ENCODE measurements at regions not wholly inside any gene's neighbourhood (a gene's known extent, or its start where the extent isn't known, plus 50 kb on each side); places are given as distances from the start of the nearest gene placed in this dataset.

DNA sequence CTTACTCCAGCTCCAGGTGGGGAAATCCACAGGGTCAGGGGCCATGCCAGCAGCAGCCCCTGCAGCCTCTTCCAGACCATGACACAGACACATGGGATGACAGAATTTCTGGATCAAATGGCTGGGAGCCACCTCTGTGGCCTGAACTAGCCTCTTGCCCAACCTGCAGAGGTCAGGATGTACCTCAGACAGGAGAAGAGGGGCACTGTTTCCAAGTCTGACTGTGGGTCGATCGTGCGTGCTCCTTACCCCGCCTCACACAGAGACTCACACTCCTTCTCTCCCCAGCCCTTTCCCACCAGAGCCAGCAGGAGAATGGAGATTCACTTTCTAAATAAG lies 131.9 kb downstream of the FAM43A start:
- no peak overlapping the region for H3K9ac ChIP-seq (ENCODE audit: low read depth in 1 of 2, low read length in 2 of 2)
- H3K9me3 ChIP-seq (ENCODE audit: control insufficient read depth in 1 of 2, low read length in 2 of 2), result no peaks in the 10 kb centered on the region
- H3K27ac ChIP-seq (ENCODE audit: low read depth, low read length), result no peak overlapping the region

DNA sequence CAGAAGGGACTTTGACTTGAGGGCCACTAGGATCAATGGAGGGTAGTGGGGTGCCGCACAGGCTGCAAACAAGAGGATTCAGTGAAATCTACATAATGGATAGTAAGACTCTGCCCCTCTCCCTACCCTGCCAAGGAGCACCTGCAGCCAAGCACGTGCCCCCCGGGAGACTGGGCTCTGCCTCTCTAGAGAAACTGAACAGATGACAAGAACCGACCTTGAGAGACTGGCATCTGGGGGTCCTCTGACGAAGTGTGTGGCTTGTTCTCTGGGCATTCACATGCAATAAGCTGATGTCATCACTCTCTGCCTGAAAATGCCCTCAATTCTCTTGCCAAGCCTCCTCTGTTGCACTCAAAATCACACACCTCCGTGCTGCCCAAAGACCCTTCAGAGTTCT lies 132.3 kb downstream of the FAM43A start:
- H3K4me1 ChIP-seq (ENCODE audit: control insufficient read depth in 1 of 2, insufficient read depth in 2 of 2, low read length in 2 of 2), result no peaks in the 10 kb centered on the region
- no peaks in the 10 kb centered on the region for H3K27me3 ChIP-seq (ENCODE audit: control insufficient read depth in 1 of 2, insufficient read depth in 2 of 2, low read length in 2 of 2)
- H3K9ac ChIP-seq (ENCODE audit: low read depth in 1 of 2, low read length in 2 of 2), result no peak overlapping the region
- H3K27ac ChIP-seq (ENCODE audit: low read depth, low read length), result no peak overlapping the region
- no peaks in the 10 kb centered on the region for H3K36me3 ChIP-seq (ENCODE audit: control insufficient read depth in 1 of 2, insufficient read depth in 2 of 2, low read length in 2 of 2)
- H3K9me3 ChIP-seq (ENCODE audit: control insufficient read depth in 1 of 2, low read length in 2 of 2), result no peaks in the 10 kb centered on the region
- no peak overlapping the region for H3K4me3 ChIP-seq (ENCODE audit: low read depth in 1 of 2, low read length in 2 of 2)

More for the DNA sequence above, 131.9 kb downstream of the FAM43A start:
- H3K36me3 ChIP-seq (ENCODE audit: control insufficient read depth in 1 of 2, insufficient read depth in 2 of 2, low read length in 2 of 2), result no peaks in the 10 kb centered on the region
- H3K4me3 ChIP-seq (ENCODE audit: low read depth in 1 of 2, low read length in 2 of 2), result no peak overlapping the region
- H3K4me1 ChIP-seq (ENCODE audit: control insufficient read depth in 1 of 2, insufficient read depth in 2 of 2, low read length in 2 of 2), result no peaks in the 10 kb centered on the region
- H3K27me3 ChIP-seq (ENCODE audit: control insufficient read depth in 1 of 2, insufficient read depth in 2 of 2, low read length in 2 of 2), result no peaks in the 10 kb centered on the region

- H3K9ac ChIP-seq (ENCODE audit: low read depth in 1 of 2, low read length in 2 of 2), result no peak overlapping the region
- no peaks in the 10 kb centered on the region for H3K4me1 ChIP-seq (ENCODE audit: control insufficient read depth in 1 of 2, insufficient read depth in 2 of 2, low read length in 2 of 2)
- no peaks in the 10 kb centered on the region for H3K27me3 ChIP-seq (ENCODE audit: control insufficient read depth in 1 of 2, insufficient read depth in 2 of 2, low read length in 2 of 2)
- H3K9me3 ChIP-seq (ENCODE audit: control insufficient read depth in 1 of 2, low read length in 2 of 2), result no peaks in the 10 kb centered on the region
- H3K27ac ChIP-seq (ENCODE audit: low read depth, low read length), result no peak overlapping the region
- H3K4me3 ChIP-seq (ENCODE audit: low read depth in 1 of 2, low read length in 2 of 2), result no peak overlapping the region
- H3K36me3 ChIP-seq (ENCODE audit: control insufficient read depth in 1 of 2, insufficient read depth in 2 of 2, low read length in 2 of 2), result no peaks in the 10 kb centered on the region
These were observed 138.4 kb downstream of the FAM43A start for GRCh38 chr3:194824100-194824499.

GRCh38 chr3:194824701-194825111 lies 139.0 kb downstream of the FAM43A start:
- Histone ChIP-seq H3K9ac (ENCODE audit: low read depth in 1 of 2, low read length in 2 of 2) (no peak overlapping the region), H3K27me3 (ENCODE audit: control insufficient read depth in 1 of 2, insufficient read depth in 2 of 2, low read length in 2 of 2) (no peaks in the 10 kb centered on the region), H3K9me3 (ENCODE audit: control insufficient read depth in 1 of 2, low read length in 2 of 2) (no peaks in the 10 kb centered on the region), H3K4me1 (ENCODE audit: control insufficient read depth in 1 of 2, insufficient read depth in 2 of 2, low read length in 2 of 2) (no peaks in the 10 kb centered on the region), H3K27ac (ENCODE audit: low read depth, low read length) (no peak overlapping the region), H3K36me3 (ENCODE audit: control insufficient read depth in 1 of 2, insufficient read depth in 2 of 2, low read length in 2 of 2) (no peaks in the 10 kb centered on the region), H3K4me3 (ENCODE audit: low read depth in 1 of 2, low read length in 2 of 2) (no peak overlapping the region)

DNA sequence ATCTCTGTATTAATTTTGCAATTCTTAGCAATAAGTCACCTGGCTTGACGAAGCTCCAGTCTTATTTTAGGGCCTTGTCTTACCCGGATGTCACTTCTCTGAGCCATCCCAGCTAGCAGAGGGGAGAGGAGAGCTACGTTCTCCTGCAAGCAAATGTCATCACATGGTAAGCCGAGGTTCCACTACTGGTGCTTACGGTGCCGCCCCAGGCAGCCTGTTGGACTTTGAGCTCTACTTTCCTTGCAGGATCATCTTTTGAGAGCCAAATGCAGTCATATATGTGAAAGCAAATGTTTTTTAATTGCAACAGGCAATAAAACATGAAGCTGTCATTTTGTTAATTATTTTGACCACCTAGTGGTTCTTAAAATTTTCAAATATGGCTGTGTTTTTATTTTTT lies 140.9 kb downstream of the FAM43A start:
- Histone ChIP-seq H3K9me3 (ENCODE audit: control insufficient read depth in 1 of 2, low read length in 2 of 2) (no peaks in the 10 kb centered on the region), H3K4me1 (ENCODE audit: control insufficient read depth in 1 of 2, insufficient read depth in 2 of 2, low read length in 2 of 2) (no peaks in the 10 kb centered on the region), H3K4me3 (ENCODE audit: low read depth in 1 of 2, low read length in 2 of 2) (no peak overlapping the region), H3K27me3 (ENCODE audit: control insufficient read depth in 1 of 2, insufficient read depth in 2 of 2, low read length in 2 of 2) (no peaks in the 10 kb centered on the region), H3K9ac (ENCODE audit: low read depth in 1 of 2, low read length in 2 of 2) (no peak overlapping the region), H3K27ac (ENCODE audit: low read depth, low read length) (no peak overlapping the region), H3K36me3 (ENCODE audit: control insufficient read depth in 1 of 2, insufficient read depth in 2 of 2, low read length in 2 of 2) (no peaks in the 10 kb centered on the region)

DNA sequence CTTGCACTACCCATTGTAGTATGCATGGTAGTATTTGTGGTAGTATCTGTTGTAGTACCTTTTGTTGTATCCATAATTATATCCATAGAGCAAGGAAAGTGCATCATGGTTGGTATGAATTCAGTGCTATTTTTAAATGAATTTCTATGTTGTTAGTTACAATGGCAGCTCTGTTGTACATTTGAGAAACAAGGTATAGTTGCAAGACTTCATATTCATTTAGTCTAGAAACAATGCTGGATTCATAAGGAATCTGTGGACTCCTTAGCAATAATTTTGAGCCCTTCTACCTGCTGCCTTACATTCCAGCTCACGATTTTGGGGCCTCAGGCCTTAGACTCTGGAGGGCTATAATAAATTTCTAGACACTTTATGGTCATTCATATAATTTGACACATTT lies 141.8 kb downstream of the FAM43A start:
- Histone ChIP-seq H3K9me3 (ENCODE audit: control insufficient read depth in 1 of 2, low read length in 2 of 2) (no peaks in the 10 kb centered on the region), H3K4me1 (ENCODE audit: control insufficient read depth in 1 of 2, insufficient read depth in 2 of 2, low read length in 2 of 2) (no peaks in the 10 kb centered on the region), H3K27ac (ENCODE audit: low read depth, low read length) (no peak overlapping the region), H3K4me3 (ENCODE audit: low read depth in 1 of 2, low read length in 2 of 2) (no peak overlapping the region), H3K36me3 (ENCODE audit: control insufficient read depth in 1 of 2, insufficient read depth in 2 of 2, low read length in 2 of 2) (no peaks in the 10 kb centered on the region), H3K9ac (ENCODE audit: low read depth in 1 of 2, low read length in 2 of 2) (no peak overlapping the region), H3K27me3 (ENCODE audit: control insufficient read depth in 1 of 2, insufficient read depth in 2 of 2, low read length in 2 of 2) (no peaks in the 10 kb centered on the region)

DNA sequence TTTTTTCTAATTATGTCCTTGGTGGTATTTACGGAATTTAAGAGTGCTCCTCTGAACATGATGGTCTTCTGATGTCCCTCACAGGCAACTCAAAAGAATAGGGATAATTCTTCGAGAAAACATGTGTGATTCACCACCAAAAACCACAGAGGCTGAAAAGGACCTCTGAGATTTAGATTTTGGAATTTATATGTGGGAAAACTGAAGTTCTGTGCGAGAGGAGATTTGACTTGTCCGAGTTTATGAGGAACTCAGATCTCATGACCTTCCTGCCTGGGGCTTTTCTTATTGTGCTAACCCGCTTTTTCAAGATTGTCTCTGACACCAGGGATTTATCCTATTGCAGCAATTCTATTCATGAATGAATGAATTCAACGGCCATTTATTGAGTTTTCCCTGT lies 142.4 kb downstream of the FAM43A start:
- Histone ChIP-seq H3K4me1 (ENCODE audit: control insufficient read depth in 1 of 2, insufficient read depth in 2 of 2, low read length in 2 of 2) (no peaks in the 10 kb centered on the region), H3K27me3 (ENCODE audit: control insufficient read depth in 1 of 2, insufficient read depth in 2 of 2, low read length in 2 of 2) (no peaks in the 10 kb centered on the region), H3K4me3 (ENCODE audit: low read depth in 1 of 2, low read length in 2 of 2) (no peak overlapping the region), H3K36me3 (ENCODE audit: control insufficient read depth in 1 of 2, insufficient read depth in 2 of 2, low read length in 2 of 2) (no peaks in the 10 kb centered on the region), H3K9me3 (ENCODE audit: control insufficient read depth in 1 of 2, low read length in 2 of 2) (no peaks in the 10 kb centered on the region), H3K27ac (ENCODE audit: low read depth, low read length) (no peak overlapping the region), H3K9ac (ENCODE audit: low read depth in 1 of 2, low read length in 2 of 2) (no peak overlapping the region)

GRCh38 chr3:194828926-194829325 lies 143.2 kb downstream of the FAM43A start:
- Histone ChIP-seq H3K9ac (ENCODE audit: low read depth in 1 of 2, low read length in 2 of 2) (no peak overlapping the region), H3K4me3 (ENCODE audit: low read depth in 1 of 2, low read length in 2 of 2) (no peak overlapping the region), H3K27ac (ENCODE audit: low read depth, low read length) (no peak overlapping the region), H3K36me3 (ENCODE audit: control insufficient read depth in 1 of 2, insufficient read depth in 2 of 2, low read length in 2 of 2) (no peaks in the 10 kb centered on the region), H3K9me3 (ENCODE audit: control insufficient read depth in 1 of 2, low read length in 2 of 2) (no peaks in the 10 kb centered on the region), H3K4me1 (ENCODE audit: control insufficient read depth in 1 of 2, insufficient read depth in 2 of 2, low read length in 2 of 2) (no peaks in the 10 kb centered on the region), H3K27me3 (ENCODE audit: control insufficient read depth in 1 of 2, insufficient read depth in 2 of 2, low read length in 2 of 2) (no peaks in the 10 kb centered on the region)

DNA sequence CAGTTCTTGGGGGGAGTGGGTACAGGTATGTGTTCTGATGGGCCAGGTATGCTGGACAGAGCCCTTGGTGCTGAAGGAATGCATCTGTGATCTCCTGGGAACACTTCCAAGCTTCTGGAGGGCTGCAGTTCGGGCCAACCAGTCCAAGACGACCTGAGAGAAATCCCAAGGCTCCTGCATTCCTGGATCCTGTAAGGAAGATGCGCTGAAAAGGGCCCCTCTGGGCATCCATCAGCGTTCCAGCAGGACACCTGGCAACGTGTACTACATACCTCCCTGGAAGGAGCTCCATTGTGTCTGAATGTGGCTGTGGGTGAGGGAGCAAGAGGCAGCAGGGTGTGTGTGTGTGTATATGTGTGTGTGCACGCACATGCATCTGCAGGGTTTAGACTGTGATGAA lies 144.7 kb downstream of the FAM43A start:
- H3K27ac ChIP-seq (ENCODE audit: low read depth, low read length), result no peak overlapping the region
- no peak overlapping the region for H3K4me3 ChIP-seq (ENCODE audit: low read depth in 1 of 2, low read length in 2 of 2)
- no peak overlapping the region for H3K9ac ChIP-seq (ENCODE audit: low read depth in 1 of 2, low read length in 2 of 2)
- H3K4me1 ChIP-seq (ENCODE audit: control insufficient read depth in 1 of 2, insufficient read depth in 2 of 2, low read length in 2 of 2), result no peaks in the 10 kb centered on the region
- no peaks in the 10 kb centered on the region for H3K36me3 ChIP-seq (ENCODE audit: control insufficient read depth in 1 of 2, insufficient read depth in 2 of 2, low read length in 2 of 2)
- no peaks in the 10 kb centered on the region for H3K27me3 ChIP-seq (ENCODE audit: control insufficient read depth in 1 of 2, insufficient read depth in 2 of 2, low read length in 2 of 2)
- no peaks in the 10 kb centered on the region for H3K9me3 ChIP-seq (ENCODE audit: control insufficient read depth in 1 of 2, low read length in 2 of 2)

- Histone ChIP-seq H3K4me3 (ENCODE audit: low read depth in 1 of 2, low read length in 2 of 2) (no peak overlapping the region), H3K27me3 (ENCODE audit: control insufficient read depth in 1 of 2, insufficient read depth in 2 of 2, low read length in 2 of 2) (no peaks in the 10 kb centered on the region), H3K9me3 (ENCODE audit: control insufficient read depth in 1 of 2, low read length in 2 of 2) (no peaks in the 10 kb centered on the region), H3K9ac (ENCODE audit: low read depth in 1 of 2, low read length in 2 of 2) (no peak overlapping the region), H3K27ac (ENCODE audit: low read depth, low read length) (no peak overlapping the region), H3K4me1 (ENCODE audit: control insufficient read depth in 1 of 2, insufficient read depth in 2 of 2, low read length in 2 of 2) (no peaks in the 10 kb centered on the region), H3K36me3 (ENCODE audit: control insufficient read depth in 1 of 2, insufficient read depth in 2 of 2, low read length in 2 of 2) (no peaks in the 10 kb centered on the region)
These were observed 145.3 kb downstream of the FAM43A start for GRCh38 chr3:194830978-194831377.

- H3K27me3 ChIP-seq (ENCODE audit: control insufficient read depth in 1 of 2, insufficient read depth in 2 of 2, low read length in 2 of 2), result no peaks in the 10 kb centered on the region
- H3K9ac ChIP-seq (ENCODE audit: low read depth in 1 of 2, low read length in 2 of 2), result no peak overlapping the region
- no peak overlapping the region for H3K4me3 ChIP-seq (ENCODE audit: low read depth in 1 of 2, low read length in 2 of 2)
- no peak overlapping the region for H3K27ac ChIP-seq (ENCODE audit: low read depth, low read length)
- no peaks in the 10 kb centered on the region for H3K4me1 ChIP-seq (ENCODE audit: control insufficient read depth in 1 of 2, insufficient read depth in 2 of 2, low read length in 2 of 2)
- H3K36me3 ChIP-seq (ENCODE audit: control insufficient read depth in 1 of 2, insufficient read depth in 2 of 2, low read length in 2 of 2), result no peaks in the 10 kb centered on the region
- H3K9me3 ChIP-seq (ENCODE audit: control insufficient read depth in 1 of 2, low read length in 2 of 2), result no peaks in the 10 kb centered on the region
These were observed 146.8 kb downstream of the FAM43A start for GRCh38 chr3:194832346-194833104.
